A673 (cell line): ENCODE measurements at regions not wholly inside any gene's neighbourhood (a gene's known extent, or its start where the extent isn't known, plus 50 kb on each side); places are given as distances from the start of the nearest gene placed in this dataset.

ENCODE experiments used
- BruUV-seq: library from RNA; stranded (reverse); fragments of 400-500 nt; replicated peaks from 2 replicates; lab custom pipeline; 2021; lab: Mats Ljungman, UMichigan
- CTCF ChIA-PET: fragments of 300-600 bp; sonication (Branson Sonifier 250); formaldehyde crosslinking; loops from one replicate; lab custom pipeline; 2022; ENCODE audit warnings: antibody characterized with exemption; lab: Charles Lee
- POLR2A ChIA-PET: fragments of 300-600 bp; sonication (Branson Sonifier 250); formaldehyde crosslinking; loops from one replicate; lab custom pipeline; 2022; ENCODE audit warnings: antibody characterized with exemption; ENCODE audit not compliant: low non-redundant PET; lab: Charles Lee
- DNase-seq: peaks from one replicate; pipeline ENCODE4 v3.0.0-alpha.2; 2015; ENCODE audit warnings: low spot score
- H3K27ac ChIP-seq: fragments of 200-600 bp; sonication (generic); 2 replicates; pipeline ENCODE4 v1.5.1; 2016; ENCODE audit warnings: mixed run types, low read depth, mild to moderate bottlenecking, mixed read lengths, antibody characterized with exemption, low read length; ENCODE audit not compliant: poor library complexity, severe bottlenecking
- H3K27me3 ChIP-seq: fragments of 200-600 bp; sonication (generic); replicated peaks from 2 replicates; pipeline ENCODE4 v1.6.1; 2017; ENCODE audit warnings: mixed run types, low read depth, mild to moderate bottlenecking, mixed read lengths, antibody characterized with exemption, low read length; ENCODE audit not compliant: insufficient read depth, poor library complexity
- H3K36me3 ChIP-seq: fragments of 200-600 bp; sonication (generic); 2 replicates; pipeline ENCODE4 v1.6.1; 2016; ENCODE audit warnings: mixed run types, mild to moderate bottlenecking, mixed read lengths, antibody characterized with exemption, low read length; ENCODE audit not compliant: insufficient read depth, poor library complexity, severe bottlenecking
- H3K4me1 ChIP-seq: fragments of 200-600 bp; sonication (generic); 2 replicates; pipeline ENCODE4 v1.6.1; 2017; ENCODE audit warnings: mixed run types, mild to moderate bottlenecking, mixed read lengths, antibody characterized with exemption, low read length; ENCODE audit not compliant: insufficient read depth, poor library complexity, severe bottlenecking
- H3K4me3 ChIP-seq: fragments of 200-600 bp; sonication (generic); 2 replicates; pipeline ENCODE4 v1.5.1; 2016; ENCODE audit warnings: low read depth, mixed run types, mild to moderate bottlenecking, mixed read lengths, low read length; ENCODE audit not compliant: poor library complexity, severe bottlenecking
- H3K9me3 ChIP-seq: fragments of 200-600 bp; sonication (generic); 2 replicates; pipeline ENCODE4 v1.6.1; 2016; ENCODE audit warnings: mixed run types, low read depth, mild to moderate bottlenecking, mixed read lengths, antibody characterized with exemption, low read length; ENCODE audit not compliant: poor library complexity, severe bottlenecking
- EZH2 ChIP-seq: fragments of 200-600 bp; sonication (generic); IDR thresholded peaks from 2 replicates; pipeline ENCODE4 v1.6.1; 2017; ENCODE audit warnings: borderline replicate concordance, low read depth, mild to moderate bottlenecking, mixed read lengths, antibody characterized with exemption, low read length; ENCODE audit not compliant: poor library complexity, severe bottlenecking
- intact Hi-C: fragments of 100-400 bp; cut with micrococcal nuclease; formaldehyde crosslinking; loops from one replicate; pipeline ENCODE4 v1.10.0; 2022; ENCODE audit not compliant: unreplicated experiment
- TF ChIP-seq, protein P1 (sequence below): fragments of 300-800, 200-600 bp; sonication (generic); conservative IDR thresholded peaks from 2 replicates; pipeline ENCODE4 v1.5.1; 2017; ENCODE audit warnings: low read depth, mild to moderate bottlenecking, antibody characterized with exemption, low read length, moderate library complexity, mixed read lengths

DNA sequence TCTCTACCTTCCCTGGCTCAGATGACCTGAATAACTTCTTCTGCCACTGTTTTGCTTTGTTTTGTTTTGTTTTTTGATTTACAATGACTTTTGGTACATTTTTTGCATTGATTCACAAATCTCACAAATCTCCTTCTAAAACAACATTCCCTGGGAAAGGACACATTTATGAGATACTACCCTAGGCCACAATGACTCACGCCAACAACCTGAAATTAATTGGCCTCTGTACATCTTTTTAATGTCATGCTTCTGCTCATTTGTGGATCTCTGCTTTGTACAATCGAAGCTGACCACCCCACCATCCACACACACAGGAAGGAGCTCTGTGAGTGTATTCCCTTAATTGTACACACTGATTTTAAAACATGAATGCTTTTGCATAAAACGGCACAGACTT lies 156.7 kb upstream of the PFKP start:
- ChIA-PET CTCF (no interaction called here), POLR2A (no interaction called here)
- BruUV-seq, result no TSS peak

DNA sequence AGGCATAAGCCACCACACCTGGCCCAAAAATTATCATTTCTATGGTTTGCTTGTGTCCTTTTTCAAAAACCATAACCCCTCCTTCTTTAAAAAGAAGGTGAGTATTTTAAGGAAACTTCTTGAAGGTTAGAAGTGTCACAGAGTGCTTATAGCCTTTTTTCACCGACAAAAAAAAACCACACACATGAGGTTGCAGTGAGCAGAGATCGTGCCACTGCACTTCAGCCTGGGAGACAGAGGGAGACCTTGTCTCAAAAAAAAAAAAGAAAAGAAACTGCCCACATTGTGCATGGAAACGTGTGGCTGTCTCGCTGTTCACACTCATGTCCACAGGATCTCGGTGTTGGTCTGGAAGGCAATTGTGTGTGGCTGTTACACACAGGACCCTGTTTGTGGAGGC lies 157.4 kb upstream of the PFKP start:
- BruUV-seq, result no TSS peak
- no peak overlapping the region for H3K4me3 ChIP-seq
- intact Hi-C loops, result no loop called here
- peaks cover 9% of the 10 kb centered on the region for H3K4me1 ChIP-seq
- DNase-seq, result no peak
- no peaks in the 10 kb centered on the region for H3K36me3 ChIP-seq
- ChIA-PET POLR2A (no interaction called here), CTCF (no interaction called here)
- TF ChIP-seq, protein P1, sequence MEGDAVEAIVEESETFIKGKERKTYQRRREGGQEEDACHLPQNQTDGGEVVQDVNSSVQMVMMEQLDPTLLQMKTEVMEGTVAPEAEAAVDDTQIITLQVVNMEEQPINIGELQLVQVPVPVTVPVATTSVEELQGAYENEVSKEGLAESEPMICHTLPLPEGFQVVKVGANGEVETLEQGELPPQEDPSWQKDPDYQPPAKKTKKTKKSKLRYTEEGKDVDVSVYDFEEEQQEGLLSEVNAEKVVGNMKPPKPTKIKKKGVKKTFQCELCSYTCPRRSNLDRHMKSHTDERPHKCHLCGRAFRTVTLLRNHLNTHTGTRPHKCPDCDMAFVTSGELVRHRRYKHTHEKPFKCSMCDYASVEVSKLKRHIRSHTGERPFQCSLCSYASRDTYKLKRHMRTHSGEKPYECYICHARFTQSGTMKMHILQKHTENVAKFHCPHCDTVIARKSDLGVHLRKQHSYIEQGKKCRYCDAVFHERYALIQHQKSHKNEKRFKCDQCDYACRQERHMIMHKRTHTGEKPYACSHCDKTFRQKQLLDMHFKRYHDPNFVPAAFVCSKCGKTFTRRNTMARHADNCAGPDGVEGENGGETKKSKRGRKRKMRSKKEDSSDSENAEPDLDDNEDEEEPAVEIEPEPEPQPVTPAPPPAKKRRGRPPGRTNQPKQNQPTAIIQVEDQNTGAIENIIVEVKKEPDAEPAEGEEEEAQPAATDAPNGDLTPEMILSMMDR, result no peak
- TF ChIP-seq EZH2, result no peak
- no peak overlapping the region for H3K27ac ChIP-seq
- H3K9me3 ChIP-seq, result no peaks in the 10 kb centered on the region
- H3K27me3 ChIP-seq, result no peaks in the 10 kb centered on the region

More for the DNA sequence above, 156.7 kb upstream of the PFKP start:
- TF ChIP-seq EZH2, result no peak
- TF ChIP-seq, protein P1, result no peak
- Histone ChIP-seq H3K27ac (no peak overlapping the region), H3K9me3 (no peaks in the 10 kb centered on the region), H3K4me3 (no peak overlapping the region), H3K27me3 (no peaks in the 10 kb centered on the region), H3K36me3 (no peaks in the 10 kb centered on the region), H3K4me1 (peaks cover 15% of the 10 kb centered on the region)
- DNase-seq, result no peak
- intact Hi-C loops, result no loop called here

DNA sequence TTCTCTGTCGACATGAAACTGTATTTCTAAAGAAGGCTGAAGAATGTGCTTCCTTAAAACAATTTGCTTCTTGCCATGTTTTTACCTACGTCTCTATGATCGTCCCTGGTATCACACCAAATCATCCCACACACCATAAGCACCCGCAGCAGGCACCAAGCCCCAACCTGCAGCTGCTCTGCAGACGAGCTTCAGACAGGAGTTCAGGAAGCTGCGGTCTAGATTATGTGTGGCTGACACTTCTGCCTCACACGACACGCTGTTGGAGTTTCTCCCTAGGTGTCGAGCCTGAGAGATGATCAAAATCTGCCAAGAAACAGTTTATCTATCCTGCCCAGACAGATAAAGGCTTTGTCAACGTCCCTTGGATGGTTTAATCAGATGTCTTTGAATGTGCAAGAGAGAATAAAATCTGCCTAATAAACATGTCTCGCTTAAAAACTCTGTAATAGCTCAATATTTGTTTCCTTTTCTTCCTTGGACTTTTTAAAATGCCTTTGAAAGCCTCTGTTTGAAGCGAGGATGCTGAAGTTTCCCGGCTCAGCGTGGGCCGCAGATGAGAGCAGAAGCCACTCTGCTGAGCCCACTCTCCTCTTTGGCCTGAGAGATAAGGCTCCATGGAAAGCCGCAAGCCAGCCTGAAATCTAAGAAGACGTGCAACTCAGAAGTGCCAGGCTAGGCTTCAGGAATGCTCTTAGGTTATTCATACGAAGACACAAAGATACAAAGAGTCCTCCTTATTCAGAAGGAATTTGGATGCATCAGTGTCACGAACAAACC lies 158.3 kb upstream of the PFKP start:
- no TSS peak for BruUV-seq
- Histone ChIP-seq H3K9me3 (no peaks in the 10 kb centered on the region), H3K27me3 (no peaks in the 10 kb centered on the region), H3K27ac (no peak overlapping the region), H3K36me3 (no peaks in the 10 kb centered on the region), H3K4me3 (no peak overlapping the region), H3K4me1 (peaks cover under 1% of the 10 kb centered on the region)
- CTCF ChIA-PET, result no interaction called here
- intact Hi-C loops, result no loop called here
- no peak for TF ChIP-seq EZH2
- TF ChIP-seq, protein P1, result no peak
- no peak for DNase-seq
- POLR2A ChIA-PET, result no interaction called here
